ENCODE measurements at regions not wholly inside any gene's neighbourhood (a gene's known extent, or its start where the extent isn't known, plus 50 kb on each side); places are given as distances from the start of the nearest gene placed in this dataset.

- BruUV-seq (replicated peaks), result no TSS peak
- Histone ChIP-seq H3K27ac (ENCODE audit: extremely low read length, insufficient read depth, low read length) (no peak overlapping the region), H3K4me3 (replicated peaks in 1 of 3; ENCODE audit: insufficient read depth in 1 of 3, low read depth in 2 of 3, low read length in 3 of 3) (no peak overlapping the region), H4K20me1 (ENCODE audit: insufficient read depth, low read length) (no peaks in the 10 kb centered on the region), H3K9ac (ENCODE audit: insufficient read depth, low read depth, low read length) (no peak overlapping the region), H3K4me2 (ENCODE audit: low read depth, low read length) (no peak overlapping the region), H3K9me3 (ENCODE audit: low read length) (no peaks in the 10 kb centered on the region), H3K4me1 (ENCODE audit: insufficient read depth, low read length) (no peaks in the 10 kb centered on the region), H2AFZ (ENCODE audit: low read length) (no peak overlapping the region), H3K79me2 (ENCODE audit: insufficient read depth, low read length) (no peaks in the 10 kb centered on the region), H3K36me3 (replicated peaks in 1 of 2; ENCODE audit: control insufficient read depth in 1 of 2, insufficient read depth in 2 of 2, low read length in 2 of 2) (no peaks in the 10 kb centered on the region), H3K27me3 (ENCODE audit: control insufficient read depth in 1 of 2, insufficient read depth in 2 of 2, low read length in 2 of 2) (no peaks in the 10 kb centered on the region)
- in situ Hi-C loops (cut with HindIII; ENCODE audit: extremely low pct_ligation_motif_present, low pct_unique_long_range_greater_than_20kb) (no loop called here), intact Hi-C loops (cut with micrococcal nuclease; ENCODE audit: unreplicated experiment) (no loop called here)
- 51% methylated on average over 4 of the region's 4 CpGs for WGBS (ENCODE audit: low lambda C conversion rate)
- no peak for TF ChIP-seq CREBL2 (CRISPR knock-in tag; IDR thresholded peaks at IDR 0.05; ENCODE audit: borderline replicate concordance)
- TF ChIP-seq THAP8 (CRISPR knock-in tag; IDR thresholded peaks at IDR 0.05; ENCODE audit: borderline replicate concordance), result no peak
- TF ChIP-seq RFX1 (IDR thresholded peaks at IDR 0.05), result no peak
- no peak for TF ChIP-seq NCOA2 (CRISPR knock-in tag; IDR thresholded peaks at IDR 0.05)
- CTCF ChIA-PET (ENCODE audit: low intra/inter-chr PET ratio, low total read pairs), result no interaction called here
- DNase-seq (ENCODE audit: low spot score), result no peak
- POLR2A ChIA-PET, result no interaction called here
- FAIRE-seq, result no peak
- ATAC-seq, result no peak
These were observed 216.1 kb downstream of the HTR7 start for GRCh38 chr10:90641731-90642130.

GRCh38 chr10:90642136-90642535 is 215.7 kb downstream of the HTR7 start:
- POLR2A ChIA-PET, result no interaction called here
- H4K20me1 ChIP-seq (ENCODE audit: insufficient read depth, low read length), result no peaks in the 10 kb centered on the region
- H3K27ac ChIP-seq (ENCODE audit: extremely low read length, insufficient read depth, low read length), result no peak overlapping the region
- no TSS peak for BruUV-seq (replicated peaks)
- DNase-seq (ENCODE audit: low spot score) (no peak), ATAC-seq (no peak), FAIRE-seq (no peak)
- no peak overlapping the region for H2AFZ ChIP-seq (ENCODE audit: low read length)
- intact Hi-C loops (cut with micrococcal nuclease; ENCODE audit: unreplicated experiment), result no loop called here
- H3K36me3 ChIP-seq (replicated peaks in 1 of 2; ENCODE audit: control insufficient read depth in 1 of 2, insufficient read depth in 2 of 2, low read length in 2 of 2), result no peaks in the 10 kb centered on the region
- in situ Hi-C loops (cut with HindIII; ENCODE audit: extremely low pct_ligation_motif_present, low pct_unique_long_range_greater_than_20kb), result no loop called here
- 48% methylated on average over 3 of the region's 3 CpGs for WGBS (ENCODE audit: low lambda C conversion rate)
- CTCF ChIA-PET (ENCODE audit: low intra/inter-chr PET ratio, low total read pairs), result no interaction called here
- H3K9me3 ChIP-seq (ENCODE audit: low read length), result no peaks in the 10 kb centered on the region
- H3K4me3 ChIP-seq (replicated peaks in 1 of 3; ENCODE audit: insufficient read depth in 1 of 3, low read depth in 2 of 3, low read length in 3 of 3), result no peak overlapping the region
- no peak overlapping the region for H3K4me2 ChIP-seq (ENCODE audit: low read depth, low read length)
- no peak for TF ChIP-seq CBX2 (IDR thresholded peaks at IDR 0.05; ENCODE audit: low read depth, low read length)
- TF ChIP-seq CBX2 (CRISPR knock-in tag; IDR thresholded peaks at IDR 0.05; ENCODE audit: low read depth), result no peak
- no peak for TF ChIP-seq ZNF574 (CRISPR knock-in tag; IDR thresholded peaks at IDR 0.05)
- TF ChIP-seq U2AF2 (IDR thresholded peaks at IDR 0.05; ENCODE audit: low read depth, low read length), result no peak
- TF ChIP-seq MAZ (IDR thresholded peaks at IDR 0.05; ENCODE audit: borderline replicate concordance, low read depth, low read length), result no peak
- no peak for TF ChIP-seq MAZ (CRISPR knock-in tag; IDR thresholded peaks at IDR 0.05; ENCODE audit: low read depth)
- no peak for TF ChIP-seq RXRA (CRISPR knock-in tag; IDR thresholded peaks at IDR 0.05)
- TF ChIP-seq GABPA (IDR thresholded peaks at IDR 0.05; ENCODE audit: low read depth, low read length), result no peak
- no peak for TF ChIP-seq GABPA (CRISPR knock-in tag; IDR thresholded peaks at IDR 0.05; ENCODE audit: low read depth)
- no peak overlapping the region for H3K9ac ChIP-seq (ENCODE audit: insufficient read depth, low read depth, low read length)
- no peaks in the 10 kb centered on the region for H3K4me1 ChIP-seq (ENCODE audit: insufficient read depth, low read length)
- H3K79me2 ChIP-seq (ENCODE audit: insufficient read depth, low read length), result no peaks in the 10 kb centered on the region
- H3K27me3 ChIP-seq (ENCODE audit: control insufficient read depth in 1 of 2, insufficient read depth in 2 of 2, low read length in 2 of 2), result no peaks in the 10 kb centered on the region

Data from HepG2 (cell line).